GM19467 (cell line): ENCODE measurements at regions not wholly inside any gene's neighbourhood (a gene's known extent, or its start where the extent isn't known, plus 50 kb on each side); places are given as distances from the start of the nearest gene placed in this dataset.

ENCODE experiments used
- ATAC-seq: cut with Tn5 transposase; IDR thresholded peaks from one replicate; pipeline ENCODE4 v1.9.1; 2021; ENCODE audit warnings: mild to moderate bottlenecking, moderate library complexity; ENCODE audit not compliant: unreplicated experiment

- no peak for ATAC-seq
These were observed 703.8 kb downstream of the CDH8 start for GRCh38 chr16:61332461-61332860.

- no peak for ATAC-seq
These were observed 712.2 kb downstream of the CDH8 start for GRCh38 chr16:61324044-61324443.

- ATAC-seq: no peak
These were observed 712.8 kb downstream of the CDH8 start for GRCh38 chr16:61323456-61323855.

GRCh38 chr16:61320791-61321190, 715.4 kb downstream of the CDH8 start:
- no peak for ATAC-seq

GRCh38 chr16:61313931-61314330, 722.3 kb downstream of the CDH8 start:
- no peak for ATAC-seq

GRCh38 chr16:61309386-61309785, 726.9 kb downstream of the CDH8 start:
- ATAC-seq: no peak

- ATAC-seq: no peak
These were observed 730.0 kb downstream of the CDH8 start for GRCh38 chr16:61306204-61306603.

- no peak for ATAC-seq
These were observed 739.4 kb downstream of the CDH8 start for GRCh38 chr16:61296814-61297213.

GRCh38 chr16:61296305-61296704, 739.9 kb downstream of the CDH8 start:
- no peak for ATAC-seq

GRCh38 chr16:61295311-61295710, 740.9 kb downstream of the CDH8 start:
- ATAC-seq: no peak

GRCh38 chr16:61289141-61289540, 747.1 kb downstream of the CDH8 start:
- no peak for ATAC-seq

- no peak for ATAC-seq
These were observed 758.4 kb downstream of the CDH8 start for GRCh38 chr16:61277849-61278248.

- no peak for ATAC-seq
These were observed 762.0 kb downstream of the CDH8 start for GRCh38 chr16:61274211-61274610.

- no peak for ATAC-seq
These were observed 765.5 kb downstream of the CDH8 start for GRCh38 chr16:61270726-61271125.

GRCh38 chr16:61263400-61263799, 772.8 kb downstream of the CDH8 start:
- no peak for ATAC-seq

- ATAC-seq: no peak
These were observed 774.9 kb downstream of the CDH8 start for GRCh38 chr16:61261315-61261714.

- ATAC-seq: no peak
These were observed 789.6 kb downstream of the CDH8 start for GRCh38 chr16:61246592-61246991.

GRCh38 chr16:61243954-61244353, 792.3 kb downstream of the CDH8 start:
- no peak for ATAC-seq

- ATAC-seq: no peak
These were observed 798.3 kb downstream of the CDH8 start for GRCh38 chr16:61237884-61238485.

- ATAC-seq: no peak
These were observed 802.5 kb downstream of the CDH8 start for GRCh38 chr16:61233713-61234112.

- no peak for ATAC-seq
These were observed 807.9 kb downstream of the CDH8 start for GRCh38 chr16:61228371-61228770.

GRCh38 chr16:61215605-61216004, 820.6 kb downstream of the CDH8 start:
- ATAC-seq: no peak

- no peak for ATAC-seq
These were observed 821.5 kb downstream of the CDH8 start for GRCh38 chr16:61214780-61215179.
